Neural cell (in vitro differentiated cells): ENCODE measurements at regions not wholly inside any gene's neighbourhood (a gene's known extent, or its start where the extent isn't known, plus 50 kb on each side); places are given as distances from the start of the nearest gene placed in this dataset.

Source experiments
- EZH2 ChIP-seq: fragments of 200-600, 300-800 bp; shearing (Covaris generic), sonication (generic); IDR thresholded peaks from 2 replicates; pipeline ENCODE4 v1.6.1; 2014; ENCODE audit warnings: antibody characterized with exemption, low read length, borderline replicate concordance, mild to moderate bottlenecking; ENCODE audit not compliant: insufficient read depth, poor library complexity, severe bottlenecking
- POLR2AphosphoS5 ChIP-seq: IDR thresholded peaks from 2 replicates; pipeline ENCODE4 v1.6.1; 2012
- TF ChIP-seq, protein P1 (sequence below): fragments of 450-650 bp; IDR thresholded peaks from 2 replicates; pipeline ENCODE4 v1.5.1; 2014; ENCODE audit warnings: antibody characterized with exemption, mild to moderate bottlenecking, moderate library complexity; ENCODE audit not compliant: poor library complexity, severe bottlenecking

GRCh38 chr3:68139897-68140296 is 485.5 kb upstream of the SUCLG2 start:
- TF ChIP-seq EZH2 (no peak), POLR2AphosphoS5 (no peak)
- TF ChIP-seq, protein P1, sequence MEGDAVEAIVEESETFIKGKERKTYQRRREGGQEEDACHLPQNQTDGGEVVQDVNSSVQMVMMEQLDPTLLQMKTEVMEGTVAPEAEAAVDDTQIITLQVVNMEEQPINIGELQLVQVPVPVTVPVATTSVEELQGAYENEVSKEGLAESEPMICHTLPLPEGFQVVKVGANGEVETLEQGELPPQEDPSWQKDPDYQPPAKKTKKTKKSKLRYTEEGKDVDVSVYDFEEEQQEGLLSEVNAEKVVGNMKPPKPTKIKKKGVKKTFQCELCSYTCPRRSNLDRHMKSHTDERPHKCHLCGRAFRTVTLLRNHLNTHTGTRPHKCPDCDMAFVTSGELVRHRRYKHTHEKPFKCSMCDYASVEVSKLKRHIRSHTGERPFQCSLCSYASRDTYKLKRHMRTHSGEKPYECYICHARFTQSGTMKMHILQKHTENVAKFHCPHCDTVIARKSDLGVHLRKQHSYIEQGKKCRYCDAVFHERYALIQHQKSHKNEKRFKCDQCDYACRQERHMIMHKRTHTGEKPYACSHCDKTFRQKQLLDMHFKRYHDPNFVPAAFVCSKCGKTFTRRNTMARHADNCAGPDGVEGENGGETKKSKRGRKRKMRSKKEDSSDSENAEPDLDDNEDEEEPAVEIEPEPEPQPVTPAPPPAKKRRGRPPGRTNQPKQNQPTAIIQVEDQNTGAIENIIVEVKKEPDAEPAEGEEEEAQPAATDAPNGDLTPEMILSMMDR: no peak
